OCI-LY7 (cell line): ENCODE measurements at regions not wholly inside any gene's neighbourhood (a gene's known extent, or its start where the extent isn't known, plus 50 kb on each side); places are given as distances from the start of the nearest gene placed in this dataset.
"Not testable (repeated sequence)": the region's sequence is repeated elsewhere in the genome, so short reads cannot be mapped to it uniquely, and the experiment has no call there.

ENCODE experiments used
- BruUV-seq: library from RNA; stranded (reverse); fragments of 400-500 nt; replicated peaks from 2 replicates; lab custom pipeline; 2021; lab: Mats Ljungman, UMichigan
- CTCF ChIA-PET: fragments of 300-600 bp; sonication (Branson Sonifier 250); formaldehyde crosslinking; loops from one replicate; lab custom pipeline; 2022; ENCODE audit warnings: antibody characterized with exemption; ENCODE audit not compliant: unreplicated experiment; lab: Charles Lee
- POLR2A ChIA-PET: fragments of 300-600 bp; sonication (Branson Sonifier 250); formaldehyde crosslinking; loops from one replicate; lab custom pipeline; 2022; ENCODE audit warnings: antibody characterized with exemption; lab: Charles Lee
- DNase-seq: peaks from one replicate; pipeline ENCODE4 v3.0.0-alpha.2; 2015; ENCODE audit warnings: low spot score
- H2AFZ ChIP-seq: fragments of 200-600 bp; sonication (generic), shearing (Covaris generic); 2 replicates; pipeline ENCODE4 v1.6.1; 2014; ENCODE audit warnings: mild to moderate bottlenecking, antibody characterized with exemption, low read length, moderate library complexity
- H3K27ac ChIP-seq: fragments of 200-600 bp; sonication (generic); 2 replicates; pipeline ENCODE4 v1.5.1; 2014; ENCODE audit warnings: mixed run types, low read depth, mild to moderate bottlenecking, moderate library complexity, low read length, inconsistent platforms; ENCODE audit not compliant: poor library complexity, severe bottlenecking
- H3K36me3 ChIP-seq: fragments of 200-600 bp; sonication (generic); 2 replicates; pipeline ENCODE4 v1.6.1; 2014; ENCODE audit warnings: mild to moderate bottlenecking, antibody characterized with exemption, low read length, moderate library complexity, mixed read lengths; ENCODE audit not compliant: insufficient read depth
- H3K4me1 ChIP-seq: fragments of 200-600 bp; sonication (generic); 2 replicates; pipeline ENCODE4 v1.5.1; 2014; ENCODE audit warnings: mild to moderate bottlenecking, low read length; ENCODE audit not compliant: insufficient read depth, poor library complexity, severe bottlenecking
- H3K4me2 ChIP-seq: fragments of 200-600 bp; sonication (generic); 2 replicates; pipeline ENCODE4 v1.6.1; 2014; ENCODE audit warnings: mild to moderate bottlenecking, low read length
- H3K4me3 ChIP-seq: fragments of 200-600 bp; sonication (generic); 2 replicates; pipeline ENCODE4 v1.5.1; 2014; ENCODE audit warnings: mild to moderate bottlenecking, low read depth, low read length; ENCODE audit not compliant: poor library complexity, severe bottlenecking
- H3K79me2 ChIP-seq: fragments of 200-600 bp; sonication (generic); 2 replicates; pipeline ENCODE4 v1.6.1; 2016; ENCODE audit warnings: low read depth, mild to moderate bottlenecking, low read length, moderate library complexity, mixed read lengths; ENCODE audit not compliant: insufficient read depth
- H3K9me2 ChIP-seq: fragments of 200-600 bp; sonication (generic); 2 replicates; pipeline ENCODE4 v1.6.1; 2016; ENCODE audit warnings: mild to moderate bottlenecking, low read length, mixed read lengths; ENCODE audit not compliant: insufficient read depth
- H3K9me3 ChIP-seq: fragments of 200-600 bp; sonication (generic); 2 replicates; pipeline ENCODE4 v1.6.1; 2014; ENCODE audit warnings: mild to moderate bottlenecking, mixed run types, low read length, mixed read lengths
- H4K20me1 ChIP-seq: fragments of 200-600 bp; sonication (generic); 2 replicates; pipeline ENCODE4 v1.6.1; 2014; ENCODE audit warnings: mild to moderate bottlenecking, antibody characterized with exemption, low read length, moderate library complexity, mixed read lengths; ENCODE audit not compliant: insufficient read depth
- EZH2phosphoT487 ChIP-seq: fragments of 200-600 bp; sonication (generic); IDR thresholded peaks from 2 replicates; pipeline ENCODE4 v1.6.1; 2018; ENCODE audit warnings: low read depth, borderline replicate concordance, mild to moderate bottlenecking, mixed run types, antibody characterized with exemption, low read length, moderate library complexity, mixed read lengths
- intact Hi-C: fragments of 100-400 bp; cut with micrococcal nuclease; formaldehyde crosslinking; loops from one replicate; pipeline ENCODE4 v1.10.0; 2022; ENCODE audit not compliant: unreplicated experiment
- TF ChIP-seq, protein P1 (sequence below): fragments of 200-600 bp; sonication (generic); conservative IDR thresholded peaks from 2 replicates; pipeline ENCODE4 v1.5.1; 2014; ENCODE audit warnings: mild to moderate bottlenecking, antibody characterized with exemption, low read length, moderate library complexity, mixed read lengths

DNA sequence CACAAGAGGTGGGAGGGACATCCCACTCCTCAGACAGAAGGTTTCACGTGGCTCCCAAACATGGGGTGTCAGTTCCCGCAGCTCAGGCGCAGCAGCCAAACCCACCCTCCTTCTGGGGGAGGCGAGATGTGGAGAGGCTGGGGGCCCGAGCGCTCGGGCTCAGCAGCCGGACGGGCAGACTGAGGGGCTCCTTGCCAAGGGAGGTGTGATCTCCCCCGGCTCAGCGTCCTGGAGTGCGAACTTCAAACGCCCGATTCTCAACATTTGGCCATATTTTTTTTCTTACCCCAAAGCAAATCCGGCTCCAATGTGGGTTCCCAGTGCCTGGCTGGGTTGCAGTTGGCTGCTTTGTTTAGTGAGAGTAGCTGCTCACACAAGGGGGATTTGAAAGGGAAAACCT lies 477.9 kb downstream of the MN1 start:
- ChIA-PET POLR2A (no interaction called here), CTCF (no interaction called here)
- H3K4me2 ChIP-seq: no peak overlapping the region
- TF ChIP-seq EZH2phosphoT487: no peak
- TF ChIP-seq, protein P1, sequence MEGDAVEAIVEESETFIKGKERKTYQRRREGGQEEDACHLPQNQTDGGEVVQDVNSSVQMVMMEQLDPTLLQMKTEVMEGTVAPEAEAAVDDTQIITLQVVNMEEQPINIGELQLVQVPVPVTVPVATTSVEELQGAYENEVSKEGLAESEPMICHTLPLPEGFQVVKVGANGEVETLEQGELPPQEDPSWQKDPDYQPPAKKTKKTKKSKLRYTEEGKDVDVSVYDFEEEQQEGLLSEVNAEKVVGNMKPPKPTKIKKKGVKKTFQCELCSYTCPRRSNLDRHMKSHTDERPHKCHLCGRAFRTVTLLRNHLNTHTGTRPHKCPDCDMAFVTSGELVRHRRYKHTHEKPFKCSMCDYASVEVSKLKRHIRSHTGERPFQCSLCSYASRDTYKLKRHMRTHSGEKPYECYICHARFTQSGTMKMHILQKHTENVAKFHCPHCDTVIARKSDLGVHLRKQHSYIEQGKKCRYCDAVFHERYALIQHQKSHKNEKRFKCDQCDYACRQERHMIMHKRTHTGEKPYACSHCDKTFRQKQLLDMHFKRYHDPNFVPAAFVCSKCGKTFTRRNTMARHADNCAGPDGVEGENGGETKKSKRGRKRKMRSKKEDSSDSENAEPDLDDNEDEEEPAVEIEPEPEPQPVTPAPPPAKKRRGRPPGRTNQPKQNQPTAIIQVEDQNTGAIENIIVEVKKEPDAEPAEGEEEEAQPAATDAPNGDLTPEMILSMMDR: no peak
- H2AFZ ChIP-seq: no peak overlapping the region
- H3K9me3 ChIP-seq: peaks cover 16% of the 10 kb centered on the region
- H3K4me3 ChIP-seq: no peak overlapping the region
- H3K9me2 ChIP-seq: no peaks in the 10 kb centered on the region
- H3K79me2 ChIP-seq: no peaks in the 10 kb centered on the region
- H3K36me3 ChIP-seq: peaks cover 3% of the 10 kb centered on the region
- no TSS peak for BruUV-seq
- H3K4me1 ChIP-seq: peaks cover 42% of the 10 kb centered on the region
- no peaks in the 10 kb centered on the region for H4K20me1 ChIP-seq
- no peak for DNase-seq
- intact Hi-C loops: no loop called here
- H3K27ac ChIP-seq: no peak overlapping the region

DNA sequence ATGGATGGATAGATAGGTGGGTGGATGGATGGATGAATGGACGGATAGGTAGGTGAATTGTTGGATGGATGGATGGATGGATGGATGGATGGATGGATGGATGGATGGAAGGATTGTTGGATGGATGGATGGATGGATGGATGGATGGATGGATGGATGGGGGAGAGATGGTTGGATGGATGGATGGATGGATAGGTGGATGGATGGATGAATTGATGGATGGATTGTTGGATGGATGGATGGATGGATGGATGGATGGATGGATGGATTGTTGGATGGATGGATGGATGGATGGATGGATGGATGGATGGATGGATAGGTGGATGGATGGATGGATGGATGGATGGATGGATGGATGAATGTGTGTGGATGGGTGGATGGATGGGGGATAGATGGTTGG lies 476.6 kb downstream of the MN1 start:
- H3K27ac ChIP-seq, H3K4me3 ChIP-seq, H3K9me3 ChIP-seq, intact Hi-C loops, BruUV-seq, H4K20me1 ChIP-seq, H3K36me3 ChIP-seq, DNase-seq, H3K79me2 ChIP-seq, POLR2A ChIA-PET, H3K9me2 ChIP-seq, H3K4me2 ChIP-seq, H2AFZ ChIP-seq, CTCF ChIA-PET: not testable (repeated sequence)
- H3K4me1 ChIP-seq: peaks cover 43% of the 10 kb centered on the region

DNA sequence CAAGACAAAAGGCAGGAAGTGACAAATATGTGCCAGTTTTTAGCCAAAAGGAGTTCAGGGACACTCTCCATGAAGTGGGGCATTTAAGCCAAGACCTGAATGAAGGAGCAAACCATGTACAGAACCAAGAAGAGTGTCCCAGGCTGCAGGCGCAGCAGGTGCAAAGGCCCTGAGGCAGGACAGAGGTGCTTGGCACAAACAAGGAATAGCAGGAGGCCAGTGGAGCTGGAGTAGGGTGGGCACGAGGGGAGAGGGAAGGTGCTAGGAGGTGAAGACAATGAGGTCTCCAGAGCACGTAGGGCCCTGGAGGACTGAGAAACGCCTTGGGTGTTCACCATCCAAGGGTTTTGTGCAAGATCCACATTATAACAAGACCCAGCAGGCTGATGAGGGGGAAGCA lies 474.1 kb downstream of the MN1 start:
- Histone ChIP-seq H2AFZ (no peak overlapping the region), H3K9me3 (no peaks in the 10 kb centered on the region), H3K4me3 (no peak overlapping the region), H3K79me2 (no peaks in the 10 kb centered on the region), H4K20me1 (no peaks in the 10 kb centered on the region), H3K4me2 (no peak overlapping the region), H3K9me2 (no peaks in the 10 kb centered on the region), H3K36me3 (no peaks in the 10 kb centered on the region), H3K4me1 (peaks cover 30% of the 10 kb centered on the region), H3K27ac (no peak overlapping the region)
- TF ChIP-seq EZH2phosphoT487: no peak
- TF ChIP-seq, protein P1: no peak
- ChIA-PET CTCF (no interaction called here), POLR2A (no interaction called here)
- no peak for DNase-seq
- no TSS peak for BruUV-seq
- intact Hi-C loops: no loop called here
